GM12878 (cell line): ENCODE measurements at regions not wholly inside any gene's neighbourhood (a gene's known extent, or its start where the extent isn't known, plus 50 kb on each side); places are given as distances from the start of the nearest gene placed in this dataset.

ENCODE experiments used
- CREM ChIP-seq: IDR thresholded peaks from 2 replicates; pipeline ENCODE4 v1.6.1; 2014; ENCODE audit warnings: antibody characterized with exemption, low read depth
- CTCF ChIP-seq, 3 experiments: IDR thresholded peaks in 2 of 3; conservative IDR thresholded peaks in 1 of 3; 2 replicates each; pipeline ENCODE4 v1.5.1; 2011; ENCODE audit warnings: low read depth in 3 of 3, low read length in 3 of 3, mild to moderate bottlenecking in 3 of 3, control low read depth in 2 of 3, moderate library complexity in 2 of 3, inconsistent platforms in 1 of 3, mixed read lengths in 1 of 3; ENCODE audit not compliant: control insufficient read depth in 2 of 3, insufficient read depth in 1 of 3; ENCODE audit errors: extremely low read depth in 1 of 3
- ESRRA ChIP-seq: IDR thresholded peaks from 2 replicates; pipeline ENCODE4 v1.6.1; 2012; ENCODE audit warnings: mild to moderate bottlenecking, low read length, improper control_type of control experiment
- KDM1A ChIP-seq: fragments of 200-600 bp; sonication (generic); IDR thresholded peaks from 2 replicates; pipeline ENCODE4 v1.6.1; 2016; ENCODE audit warnings: borderline replicate concordance
- MAX ChIP-seq: IDR thresholded peaks from 2 replicates; pipeline ENCODE4 v1.6.1; 2012; ENCODE audit warnings: low read depth, low read length, improper control_type of control experiment
- MEF2A ChIP-seq: IDR thresholded peaks from 2 replicates; pipeline ENCODE4 v1.6.1; 2011; ENCODE audit warnings: low read depth, mild to moderate bottlenecking, low read length, moderate library complexity; ENCODE audit not compliant: insufficient read depth
- NRF1 ChIP-seq: conservative IDR thresholded peaks from 2 replicates; pipeline ENCODE4 v1.6.1; 2011; ENCODE audit warnings: mild to moderate bottlenecking, low read depth, low read length, improper control_type of control experiment
- POU2F2 ChIP-seq: IDR thresholded peaks from 3 replicates; pipeline ENCODE4 v1.6.1; 2011; ENCODE audit warnings: low read depth, mild to moderate bottlenecking, low read length, borderline replicate concordance
- SMC3 ChIP-seq: IDR thresholded peaks from 2 replicates; pipeline ENCODE4 v1.6.1; 2011; ENCODE audit warnings: low read length, improper control_type of control experiment, borderline replicate concordance
- SP1 ChIP-seq: IDR thresholded peaks from one replicate; pipeline ENCODE4 v1.6.1; 2011; ENCODE audit warnings: low read depth, low read length
- ZNF274 ChIP-seq: IDR thresholded peaks from one replicate; pipeline ENCODE4 v1.8.0; 2011; ENCODE audit not compliant: insufficient read length, insufficient read depth

- peak; percentile 97 for TF ChIP-seq MEF2A
- TF ChIP-seq SP1, result no peak
- TF ChIP-seq ESRRA, result no peak
- peak; percentile 77 for TF ChIP-seq CREM
- no peak for TF ChIP-seq NRF1
- no peak for TF ChIP-seq MAX
- TF ChIP-seq SMC3, result no peak
- no peak for TF ChIP-seq CTCF (IDR thresholded peaks at IDR 0.05 in 2 of 3, conservative IDR thresholded peaks at IDR 0.05 in 1 of 3; ENCODE audit: control insufficient read depth in 2 of 3, extremely low read depth in 1 of 3, insufficient read depth in 1 of 3, low read depth in 3 of 3, low read length in 3 of 3)
- no peak for TF ChIP-seq KDM1A
- TF ChIP-seq POU2F2, result peak; percentile 36; the same call in 1 of the 3 replicates
- no peak for TF ChIP-seq ZNF274
These were observed 192.1 kb downstream of the SPRY1 start for GRCh38 chr4:123588631-123589241.
